ENCODE measurements at regions not wholly inside any gene's neighbourhood (a gene's known extent, or its start where the extent isn't known, plus 50 kb on each side); places are given as distances from the start of the nearest gene placed in this dataset.

- TF ChIP-seq REST (IDR thresholded peaks at IDR 0.05; ENCODE audit: low read depth, low read length) (no peak), CTCF (IDR thresholded peaks at IDR 0.05) (no peak), RFX5 (IDR thresholded peaks at IDR 0.05; ENCODE audit: low read length) (no peak), POLR2AphosphoS5 (IDR thresholded peaks at IDR 0.05; ENCODE audit: low read depth, low read length) (no peak), JUND (IDR thresholded peaks at IDR 0.05) (no peak), FOXM1 (IDR thresholded peaks at IDR 0.05; ENCODE audit: low read depth) (no peak), YY1 (IDR thresholded peaks at IDR 0.05; ENCODE audit: low read depth) (no peak), SIN3A (IDR thresholded peaks at IDR 0.05; ENCODE audit: borderline replicate concordance, low read depth, low read length) (no peak), SMC3 (IDR thresholded peaks at IDR 0.05; ENCODE audit: low read depth, low read length) (no peak), ZBTB33 (IDR thresholded peaks at IDR 0.05; ENCODE audit: borderline replicate concordance, low read depth) (no peak), RAD21 (IDR thresholded peaks at IDR 0.05; ENCODE audit: low read length) (no peak), ELF1 (IDR thresholded peaks at IDR 0.05) (no peak), NFIC (IDR thresholded peaks at IDR 0.05; ENCODE audit: borderline replicate concordance) (no peak), RXRA (IDR thresholded peaks at IDR 0.05; ENCODE audit: borderline replicate concordance, low read depth) (no peak)
Measured at GRCh38 chr16:55039511-55039910, 108.8 kb downstream of the IRX5 start.

All from SK-N-SH (cell line).